ENCODE measurements at regions not wholly inside any gene's neighbourhood (a gene's known extent, or its start where the extent isn't known, plus 50 kb on each side); places are given as distances from the start of the nearest gene placed in this dataset.

GRCh38 chr6:101276066-101276465 lies 117.4 kb upstream of the GRIK2 start:
- Histone ChIP-seq H3K27me3 (no peaks in the 10 kb centered on the region), H3K36me3 (no peaks in the 10 kb centered on the region), H3K4me3 (no peak overlapping the region), H3K9me3 (peaks cover 0 to 6% (median 0%) of the 10 kb centered on the region in 4 donors), H3K4me1 (no peaks in the 10 kb centered on the region), H3K27ac (no peak overlapping the region)
- TF ChIP-seq, protein P1, sequence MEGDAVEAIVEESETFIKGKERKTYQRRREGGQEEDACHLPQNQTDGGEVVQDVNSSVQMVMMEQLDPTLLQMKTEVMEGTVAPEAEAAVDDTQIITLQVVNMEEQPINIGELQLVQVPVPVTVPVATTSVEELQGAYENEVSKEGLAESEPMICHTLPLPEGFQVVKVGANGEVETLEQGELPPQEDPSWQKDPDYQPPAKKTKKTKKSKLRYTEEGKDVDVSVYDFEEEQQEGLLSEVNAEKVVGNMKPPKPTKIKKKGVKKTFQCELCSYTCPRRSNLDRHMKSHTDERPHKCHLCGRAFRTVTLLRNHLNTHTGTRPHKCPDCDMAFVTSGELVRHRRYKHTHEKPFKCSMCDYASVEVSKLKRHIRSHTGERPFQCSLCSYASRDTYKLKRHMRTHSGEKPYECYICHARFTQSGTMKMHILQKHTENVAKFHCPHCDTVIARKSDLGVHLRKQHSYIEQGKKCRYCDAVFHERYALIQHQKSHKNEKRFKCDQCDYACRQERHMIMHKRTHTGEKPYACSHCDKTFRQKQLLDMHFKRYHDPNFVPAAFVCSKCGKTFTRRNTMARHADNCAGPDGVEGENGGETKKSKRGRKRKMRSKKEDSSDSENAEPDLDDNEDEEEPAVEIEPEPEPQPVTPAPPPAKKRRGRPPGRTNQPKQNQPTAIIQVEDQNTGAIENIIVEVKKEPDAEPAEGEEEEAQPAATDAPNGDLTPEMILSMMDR (IDR thresholded peaks at IDR 0.05): no peak
- TF ChIP-seq EP300 (IDR thresholded peaks at IDR 0.05) (no peak), POLR2AphosphoS5 (IDR thresholded peaks at IDR 0.05) (no peak), POLR2A (IDR thresholded peaks at IDR 0.05) (no peak)
- no peak for DNase-seq
- intact Hi-C loops (cut with DNase I; ENCODE audit: low total_unique reads): no loop called here

DNA sequence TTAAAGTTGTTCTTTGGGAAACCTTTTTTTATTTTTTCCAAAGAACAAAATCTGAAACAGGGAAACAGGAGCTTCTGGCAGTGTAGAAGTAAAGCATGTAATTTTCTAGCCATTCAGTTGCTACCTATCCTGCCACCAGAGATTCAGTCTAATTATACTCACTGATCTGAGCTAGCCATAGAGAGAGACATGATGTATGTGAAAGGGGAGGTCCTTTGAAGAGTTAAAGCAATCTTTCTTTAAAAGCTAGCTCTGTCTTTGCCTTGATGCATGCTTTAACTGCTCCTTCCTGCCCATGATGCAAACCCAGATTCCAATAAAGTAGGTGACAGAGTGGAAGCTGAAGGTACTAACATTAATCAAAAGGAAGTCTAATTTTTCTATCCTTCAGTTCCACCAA lies 114.1 kb upstream of the GRIK2 start:
- Histone ChIP-seq H3K36me3 (no peaks in the 10 kb centered on the region), H3K27ac (no peak overlapping the region), H3K9me3 (peaks cover 0 to 19% (median 0%) of the 10 kb centered on the region in 4 donors), H3K27me3 (no peaks in the 10 kb centered on the region), H3K4me1 (no peaks in the 10 kb centered on the region), H3K4me3 (no peak overlapping the region)
- DNase-seq: no peak
- intact Hi-C loops (cut with DNase I; ENCODE audit: low total_unique reads): no loop called here
- TF ChIP-seq EP300 (IDR thresholded peaks at IDR 0.05) (no peak), POLR2AphosphoS5 (IDR thresholded peaks at IDR 0.05) (no peak), POLR2A (IDR thresholded peaks at IDR 0.05) (no peak)
- TF ChIP-seq, protein P1 (IDR thresholded peaks at IDR 0.05): no peak

- peak in 1 of 2 donors; percentile 46 for DNase-seq
- Histone ChIP-seq H3K36me3 (no peaks in the 10 kb centered on the region), H3K27me3 (no peaks in the 10 kb centered on the region), H3K4me3 (no peak overlapping the region), H3K4me1 (no peaks in the 10 kb centered on the region), H3K9me3 (peaks cover 0 to 21% (median 0%) of the 10 kb centered on the region in 4 donors), H3K27ac (no peak overlapping the region)
- intact Hi-C loops (cut with DNase I; ENCODE audit: low total_unique reads): no loop called here
- no peak for TF ChIP-seq EP300 (IDR thresholded peaks at IDR 0.05)
- TF ChIP-seq POLR2AphosphoS5 (IDR thresholded peaks at IDR 0.05): no peak
- no peak for TF ChIP-seq POLR2A (IDR thresholded peaks at IDR 0.05)
- TF ChIP-seq, protein P1 (IDR thresholded peaks at IDR 0.05): no peak
These were observed 112.2 kb upstream of the GRIK2 start for GRCh38 chr6:101281266-101281665.

GRCh38 chr6:101284131-101284530 lies 109.4 kb upstream of the GRIK2 start:
- no peaks in the 10 kb centered on the region for H3K36me3 ChIP-seq
- H3K27me3 ChIP-seq: no peaks in the 10 kb centered on the region
- intact Hi-C loops (cut with DNase I; ENCODE audit: low total_unique reads): no loop called here
- no peak for TF ChIP-seq EP300 (IDR thresholded peaks at IDR 0.05)
- TF ChIP-seq POLR2AphosphoS5 (IDR thresholded peaks at IDR 0.05): no peak
- TF ChIP-seq, protein P1 (IDR thresholded peaks at IDR 0.05): no peak
- TF ChIP-seq POLR2A (IDR thresholded peaks at IDR 0.05): no peak
- 78 to 93% (median 92%) methylated on average over 6 of the region's 6 CpGs for WGBS, 5 donors
- no peak overlapping the region for H3K4me3 ChIP-seq
- no peaks in the 10 kb centered on the region for H3K4me1 ChIP-seq
- H3K9me3 ChIP-seq: peaks cover 0 to 21% (median 0%) of the 10 kb centered on the region in 4 donors
- DNase-seq: no peak
- H3K27ac ChIP-seq: no peak overlapping the region
